HCT116 (cell line): ENCODE measurements at regions not wholly inside any gene's neighbourhood (a gene's known extent, or its start where the extent isn't known, plus 50 kb on each side); places are given as distances from the start of the nearest gene placed in this dataset.

ENCODE experiments used
- ATAC-seq: fragments of 200-7000 bp; cut with Tn5 transposase; 2 replicates; pipeline ENCODE4 v1.9.1; 2020; ENCODE audit warnings: mild to moderate bottlenecking, moderate library complexity
- BruUV-seq: library from RNA; stranded (reverse); fragments of 400-500 nt; replicated peaks from 2 replicates; lab custom pipeline; 2021; lab: Mats Ljungman, UMichigan
- CTCF ChIA-PET: fragments of 300-600 bp; sonication (Branson Sonifier 250); formaldehyde crosslinking; loops from one replicate; lab custom pipeline; 2021; ENCODE audit warnings: antibody characterized with exemption; lab: Charles Lee
- POLR2A ChIA-PET: fragments of 300-600, 350-600 bp; sonication (Branson Sonifier 250); formaldehyde crosslinking; loops from one replicate; lab custom pipeline; 2021; ENCODE audit warnings: antibody characterized with exemption; lab: Charles Lee
- RAD21 ChIA-PET, 2 experiments: fragments of 300-600 bp; sonication (Branson Sonifier 250); formaldehyde crosslinking; loops; one replicate each; lab custom pipeline; 2023; ENCODE audit warnings: low total read pairs in 2 of 2; ENCODE audit not compliant: uncharacterized antibody in 2 of 2, unreplicated experiment in 2 of 2, low non-redundant PET in 1 of 2; lab: Charles Lee
- DNase-seq: peaks from one replicate; pipeline ENCODE4 v3.0.0-alpha.2; 2010; ENCODE audit warnings: low read depth, low spot score
- H2AFZ ChIP-seq: fragments of 200-600 bp; shearing (Covaris generic), sonication (generic); 2 replicates; pipeline ENCODE4 v1.6.1; 2017; ENCODE audit warnings: low read depth, mixed run types, mixed read lengths, antibody characterized with exemption, low read length; ENCODE audit not compliant: poor library complexity, severe bottlenecking
- H3K27ac ChIP-seq: 2 replicates; pipeline ENCODE4 v1.5.1; 2012; ENCODE audit warnings: low read depth, low read length
- H3K27me3 ChIP-seq: fragments of 200-600 bp; sonication (generic); 2 replicates; pipeline ENCODE4 v1.6.1; 2016; ENCODE audit warnings: mixed run types, low read length, mixed read lengths; ENCODE audit not compliant: insufficient read depth
- H3K36me3 ChIP-seq, 2 experiments: fragments of 200-500 bp in 1 of 2; fragments of 200-600 bp in 1 of 2; sonication (Bioruptor generic) in 1 of 2; sonication (generic) in 1 of 2; 2 replicates each; pipeline versions ENCODE4 v1.5.1 to v1.6.1; 2014 to 2016; ENCODE audit warnings: low read length in 2 of 2, inconsistent platforms in 1 of 2, mixed read lengths in 1 of 2, mixed run types in 1 of 2; ENCODE audit not compliant: insufficient read depth in 2 of 2, control insufficient read depth in 1 of 2
- H3K4me1 ChIP-seq, 2 experiments: fragments of 200-600 bp in 1 of 2; sonication (generic) in 1 of 2; 2 replicates each; pipeline versions ENCODE4 v1.5.1 to v1.6.1; 2012 to 2017; ENCODE audit warnings: low read length in 2 of 2, inconsistent platforms in 1 of 2, mild to moderate bottlenecking in 1 of 2, mixed read lengths in 1 of 2, mixed run types in 1 of 2, moderate library complexity in 1 of 2; ENCODE audit not compliant: insufficient read depth in 2 of 2, control insufficient read depth in 1 of 2
- H3K4me2 ChIP-seq: fragments of 200-600 bp; sonication (generic); 2 replicates; pipeline ENCODE4 v1.6.1; 2017; ENCODE audit warnings: mixed run types, low read length, mixed read lengths
- H3K4me3 ChIP-seq, 2 experiments: fragments of 200-600 bp in 1 of 2; sonication (generic) in 1 of 2; replicated peaks in 1 of 2; 2 replicates each; pipeline ENCODE4 v1.5.1; 2011 to 2016; ENCODE audit warnings: low read length in 2 of 2, control low read depth in 1 of 2, low read depth in 1 of 2, mild to moderate bottlenecking in 1 of 2, mixed read lengths in 1 of 2, mixed run types in 1 of 2
- H3K79me2 ChIP-seq: fragments of 200-600 bp; sonication (generic); 2 replicates; pipeline ENCODE4 v1.6.1; 2017; ENCODE audit warnings: mild to moderate bottlenecking, mixed run types, low read length, moderate library complexity, mixed read lengths; ENCODE audit not compliant: insufficient read depth
- H3K9ac ChIP-seq: fragments of 200-600 bp; sonication (generic); 2 replicates; pipeline ENCODE4 v1.6.1; 2016; ENCODE audit warnings: low read length, mixed read lengths
- H3K9me2 ChIP-seq: fragments of 200-600 bp; sonication (generic), shearing (Covaris generic); 2 replicates; pipeline ENCODE4 v1.6.1; 2017; ENCODE audit warnings: mixed run types, mild to moderate bottlenecking, moderate library complexity; ENCODE audit not compliant: insufficient read depth
- H3K9me3 ChIP-seq, 2 experiments: fragments of 200-500 bp in 1 of 2; fragments of 200-600 bp in 1 of 2; sonication (Bioruptor generic) in 1 of 2; sonication (generic) in 1 of 2; 2 replicates each; pipeline ENCODE4 v1.6.1; 2014 to 2017; ENCODE audit warnings: low read length in 2 of 2, mixed read lengths in 2 of 2, inconsistent platforms in 1 of 2, low read depth in 1 of 2, mild to moderate bottlenecking in 1 of 2, mixed run types in 1 of 2, moderate library complexity in 1 of 2; ENCODE audit not compliant: control insufficient read depth in 1 of 2, insufficient read depth in 1 of 2
- H4K20me1 ChIP-seq: fragments of 200-600 bp; sonication (generic), shearing (Covaris generic); 2 replicates; pipeline ENCODE4 v1.6.1; 2017; ENCODE audit warnings: mixed run types, mild to moderate bottlenecking, moderate library complexity; ENCODE audit not compliant: insufficient read depth
- CEBPB ChIP-seq: IDR thresholded peaks from 2 replicates; pipeline ENCODE4 v1.6.1; 2012; ENCODE audit warnings: low read depth
- ELF1 ChIP-seq: IDR thresholded peaks from 2 replicates; pipeline ENCODE4 v1.6.1; 2012; ENCODE audit warnings: low read depth, borderline replicate concordance
- EZH2 ChIP-seq: fragments of 200-600 bp; sonication (generic); IDR thresholded peaks from 2 replicates; pipeline ENCODE4 v1.6.1; 2017; ENCODE audit warnings: antibody characterized with exemption, mixed run types
- EZH2phosphoT487 ChIP-seq: fragments of 200-600 bp; IDR thresholded peaks from 2 replicates; pipeline ENCODE4 v1.6.1; 2018; ENCODE audit warnings: antibody characterized with exemption, borderline replicate concordance
- POLR2A ChIP-seq: IDR thresholded peaks from 2 replicates; pipeline ENCODE4 v1.7.0; 2011; ENCODE audit warnings: borderline replicate concordance; ENCODE audit not compliant: insufficient read depth, insufficient read length; ENCODE audit errors: extremely low read depth
- POLR2AphosphoS5 ChIP-seq: IDR thresholded peaks from 2 replicates; pipeline ENCODE4 v1.6.1; 2011; ENCODE audit warnings: mild to moderate bottlenecking, low read depth, low read length, moderate library complexity
- RAD21 ChIP-seq: IDR thresholded peaks from 2 replicates; pipeline ENCODE4 v1.6.1; 2012; ENCODE audit warnings: low read depth, mild to moderate bottlenecking
- SIN3A ChIP-seq: IDR thresholded peaks from 2 replicates; pipeline ENCODE4 v1.6.1; 2012; ENCODE audit warnings: low read depth
- SP1 ChIP-seq: IDR thresholded peaks from 2 replicates; pipeline ENCODE4 v1.6.1; 2012; ENCODE audit warnings: low read depth
- SRF ChIP-seq: IDR thresholded peaks from 2 replicates; pipeline ENCODE4 v1.6.1; 2012; ENCODE audit warnings: low read depth
- TCF7L2 ChIP-seq: IDR thresholded peaks from 2 replicates; pipeline ENCODE4 v1.7.0; 2011; ENCODE audit warnings: borderline replicate concordance, inconsistent platforms; ENCODE audit not compliant: insufficient read depth, insufficient read length; ENCODE audit errors: extremely low read depth
- YY1 ChIP-seq: IDR thresholded peaks from 2 replicates; pipeline ENCODE4 v1.6.1; 2011; ENCODE audit warnings: low read length, low read depth, moderate library complexity, mild to moderate bottlenecking; ENCODE audit not compliant: insufficient replicate concordance; ENCODE audit errors: extremely low read depth
- ZFX ChIP-seq: fragments of 450-650 bp; IDR thresholded peaks from 2 replicates; pipeline ENCODE4 v1.6.1; 2017
- ZNF274 ChIP-seq: fragments of 200-500 bp; sonication (Bioruptor generic); IDR thresholded peaks from 2 replicates; pipeline ENCODE4 v1.6.1; 2014; ENCODE audit warnings: mild to moderate bottlenecking, low read depth, low read length, inconsistent platforms
- intact Hi-C: fragments of 100-400 bp; cut with micrococcal nuclease; formaldehyde crosslinking; loops from 2 replicates; pipeline ENCODE4 v1.10.0; 2022
- TF ChIP-seq, protein P1 (sequence below): IDR thresholded peaks from 2 replicates; pipeline ENCODE4 v1.6.1; 2012
- TF ChIP-seq, protein P2 (sequence below), 3 experiments: fragments of 200-600 bp in 1 of 3; sonication (generic) in 1 of 3; IDR thresholded peaks in 2 of 3; conservative IDR thresholded peaks in 1 of 3; 2 replicates each; pipeline ENCODE4 v1.5.1; 2012 to 2017; ENCODE audit warnings: low read depth in 2 of 3, low read length in 2 of 3, antibody characterized with exemption in 1 of 3, borderline replicate concordance in 1 of 3, control low read depth in 1 of 3, mild to moderate bottlenecking in 1 of 3, mixed read lengths in 1 of 3, mixed run types in 1 of 3, moderate library complexity in 1 of 3; ENCODE audit not compliant: insufficient read depth in 1 of 3
- TF ChIP-seq, protein P3 (sequence below): IDR thresholded peaks from 2 replicates; pipeline ENCODE4 v1.6.1; 2012
- TF ChIP-seq, protein P4 (sequence below): IDR thresholded peaks from 2 replicates; pipeline ENCODE4 v1.6.1; 2012; ENCODE audit warnings: low read depth
- TF ChIP-seq, protein P5 (sequence below): IDR thresholded peaks from 2 replicates; pipeline ENCODE4 v1.6.1; 2011; ENCODE audit warnings: mild to moderate bottlenecking, low read length, moderate library complexity; ENCODE audit not compliant: insufficient replicate concordance; ENCODE audit errors: extremely low read depth

DNA sequence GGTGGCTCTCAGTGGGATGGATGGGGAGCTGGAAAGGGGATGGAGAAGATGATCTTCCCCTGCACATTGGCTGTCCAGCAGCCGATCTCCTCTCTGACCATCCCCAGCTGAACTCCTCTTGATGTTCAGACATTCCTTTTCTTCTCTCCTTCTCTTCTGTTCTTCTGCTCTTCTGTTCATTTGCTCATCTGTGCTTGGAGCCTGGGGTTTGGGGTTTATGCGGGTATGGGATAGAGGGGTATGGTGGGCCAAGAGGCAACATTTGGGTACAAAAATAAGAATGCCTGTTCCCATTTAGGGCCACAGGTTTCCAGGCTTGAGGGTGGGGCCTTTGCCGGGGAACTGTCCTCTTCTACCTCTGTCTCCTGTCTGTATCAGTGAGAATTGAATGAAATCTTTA, 205.4 kb upstream of the XYLT1 start:
- no peak for ATAC-seq
- ChIA-PET POLR2A (no interaction called here), CTCF (no interaction called here), RAD21 (no interaction called here)
- Histone ChIP-seq H3K9me2 (no peaks in the 10 kb centered on the region), H3K4me1 (no peaks in the 10 kb centered on the region), H3K36me3 (no peaks in the 10 kb centered on the region), H3K79me2 (no peaks in the 10 kb centered on the region), H3K27me3 (peaks cover 26% of the 10 kb centered on the region), H2AFZ (no peak overlapping the region), H3K9me3 (no peaks in the 10 kb centered on the region), H3K9ac (no peak overlapping the region), H4K20me1 (no peaks in the 10 kb centered on the region), H3K27ac (no peak overlapping the region), H3K4me2 (no peak overlapping the region), H3K4me3 (no peak overlapping the region)
- no peak for DNase-seq
- no TSS peak for BruUV-seq
- intact Hi-C loops, result no loop called here
- TF ChIP-seq POLR2A (no peak), YY1 (no peak), EZH2phosphoT487 (no peak), EZH2 (no peak), SRF (no peak), SP1 (no peak), ZFX (no peak), CEBPB (no peak), ELF1 (no peak), ZNF274 (no peak), SIN3A (no peak), TCF7L2 (no peak), POLR2AphosphoS5 (no peak), RAD21 (no peak)
- TF ChIP-seq, protein P1, sequence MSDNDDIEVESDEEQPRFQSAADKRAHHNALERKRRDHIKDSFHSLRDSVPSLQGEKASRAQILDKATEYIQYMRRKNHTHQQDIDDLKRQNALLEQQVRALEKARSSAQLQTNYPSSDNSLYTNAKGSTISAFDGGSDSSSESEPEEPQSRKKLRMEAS, result no peak
- TF ChIP-seq, protein P2, sequence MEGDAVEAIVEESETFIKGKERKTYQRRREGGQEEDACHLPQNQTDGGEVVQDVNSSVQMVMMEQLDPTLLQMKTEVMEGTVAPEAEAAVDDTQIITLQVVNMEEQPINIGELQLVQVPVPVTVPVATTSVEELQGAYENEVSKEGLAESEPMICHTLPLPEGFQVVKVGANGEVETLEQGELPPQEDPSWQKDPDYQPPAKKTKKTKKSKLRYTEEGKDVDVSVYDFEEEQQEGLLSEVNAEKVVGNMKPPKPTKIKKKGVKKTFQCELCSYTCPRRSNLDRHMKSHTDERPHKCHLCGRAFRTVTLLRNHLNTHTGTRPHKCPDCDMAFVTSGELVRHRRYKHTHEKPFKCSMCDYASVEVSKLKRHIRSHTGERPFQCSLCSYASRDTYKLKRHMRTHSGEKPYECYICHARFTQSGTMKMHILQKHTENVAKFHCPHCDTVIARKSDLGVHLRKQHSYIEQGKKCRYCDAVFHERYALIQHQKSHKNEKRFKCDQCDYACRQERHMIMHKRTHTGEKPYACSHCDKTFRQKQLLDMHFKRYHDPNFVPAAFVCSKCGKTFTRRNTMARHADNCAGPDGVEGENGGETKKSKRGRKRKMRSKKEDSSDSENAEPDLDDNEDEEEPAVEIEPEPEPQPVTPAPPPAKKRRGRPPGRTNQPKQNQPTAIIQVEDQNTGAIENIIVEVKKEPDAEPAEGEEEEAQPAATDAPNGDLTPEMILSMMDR (IDR thresholded peaks at IDR 0.05 in 2 of 3, conservative IDR thresholded peaks at IDR 0.05 in 1 of 3; ENCODE audit: borderline replicate concordance in 1 of 3, insufficient read depth in 1 of 3, low read depth in 2 of 3, low read length in 2 of 3), result no peak
- TF ChIP-seq, protein P3, sequence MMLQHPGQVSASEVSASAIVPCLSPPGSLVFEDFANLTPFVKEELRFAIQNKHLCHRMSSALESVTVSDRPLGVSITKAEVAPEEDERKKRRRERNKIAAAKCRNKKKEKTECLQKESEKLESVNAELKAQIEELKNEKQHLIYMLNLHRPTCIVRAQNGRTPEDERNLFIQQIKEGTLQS, result no peak
- TF ChIP-seq, protein P4, sequence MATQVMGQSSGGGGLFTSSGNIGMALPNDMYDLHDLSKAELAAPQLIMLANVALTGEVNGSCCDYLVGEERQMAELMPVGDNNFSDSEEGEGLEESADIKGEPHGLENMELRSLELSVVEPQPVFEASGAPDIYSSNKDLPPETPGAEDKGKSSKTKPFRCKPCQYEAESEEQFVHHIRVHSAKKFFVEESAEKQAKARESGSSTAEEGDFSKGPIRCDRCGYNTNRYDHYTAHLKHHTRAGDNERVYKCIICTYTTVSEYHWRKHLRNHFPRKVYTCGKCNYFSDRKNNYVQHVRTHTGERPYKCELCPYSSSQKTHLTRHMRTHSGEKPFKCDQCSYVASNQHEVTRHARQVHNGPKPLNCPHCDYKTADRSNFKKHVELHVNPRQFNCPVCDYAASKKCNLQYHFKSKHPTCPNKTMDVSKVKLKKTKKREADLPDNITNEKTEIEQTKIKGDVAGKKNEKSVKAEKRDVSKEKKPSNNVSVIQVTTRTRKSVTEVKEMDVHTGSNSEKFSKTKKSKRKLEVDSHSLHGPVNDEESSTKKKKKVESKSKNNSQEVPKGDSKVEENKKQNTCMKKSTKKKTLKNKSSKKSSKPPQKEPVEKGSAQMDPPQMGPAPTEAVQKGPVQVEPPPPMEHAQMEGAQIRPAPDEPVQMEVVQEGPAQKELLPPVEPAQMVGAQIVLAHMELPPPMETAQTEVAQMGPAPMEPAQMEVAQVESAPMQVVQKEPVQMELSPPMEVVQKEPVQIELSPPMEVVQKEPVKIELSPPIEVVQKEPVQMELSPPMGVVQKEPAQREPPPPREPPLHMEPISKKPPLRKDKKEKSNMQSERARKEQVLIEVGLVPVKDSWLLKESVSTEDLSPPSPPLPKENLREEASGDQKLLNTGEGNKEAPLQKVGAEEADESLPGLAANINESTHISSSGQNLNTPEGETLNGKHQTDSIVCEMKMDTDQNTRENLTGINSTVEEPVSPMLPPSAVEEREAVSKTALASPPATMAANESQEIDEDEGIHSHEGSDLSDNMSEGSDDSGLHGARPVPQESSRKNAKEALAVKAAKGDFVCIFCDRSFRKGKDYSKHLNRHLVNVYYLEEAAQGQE, result no peak
- TF ChIP-seq, protein P5, sequence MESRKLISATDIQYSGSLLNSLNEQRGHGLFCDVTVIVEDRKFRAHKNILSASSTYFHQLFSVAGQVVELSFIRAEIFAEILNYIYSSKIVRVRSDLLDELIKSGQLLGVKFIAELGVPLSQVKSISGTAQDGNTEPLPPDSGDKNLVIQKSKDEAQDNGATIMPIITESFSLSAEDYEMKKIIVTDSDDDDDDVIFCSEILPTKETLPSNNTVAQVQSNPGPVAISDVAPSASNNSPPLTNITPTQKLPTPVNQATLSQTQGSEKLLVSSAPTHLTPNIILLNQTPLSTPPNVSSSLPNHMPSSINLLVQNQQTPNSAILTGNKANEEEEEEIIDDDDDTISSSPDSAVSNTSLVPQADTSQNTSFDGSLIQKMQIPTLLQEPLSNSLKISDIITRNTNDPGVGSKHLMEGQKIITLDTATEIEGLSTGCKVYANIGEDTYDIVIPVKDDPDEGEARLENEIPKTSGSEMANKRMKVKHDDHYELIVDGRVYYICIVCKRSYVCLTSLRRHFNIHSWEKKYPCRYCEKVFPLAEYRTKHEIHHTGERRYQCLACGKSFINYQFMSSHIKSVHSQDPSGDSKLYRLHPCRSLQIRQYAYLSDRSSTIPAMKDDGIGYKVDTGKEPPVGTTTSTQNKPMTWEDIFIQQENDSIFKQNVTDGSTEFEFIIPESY, result no peak
